Activated naive CD4-positive, alpha-beta T cell (primary cell): ENCODE measurements at regions not wholly inside any gene's neighbourhood (a gene's known extent, or its start where the extent isn't known, plus 50 kb on each side); places are given as distances from the start of the nearest gene placed in this dataset.
"Not testable (repeated sequence)": the region's sequence is repeated elsewhere in the genome, so short reads cannot be mapped to it uniquely, and the experiment has no call there.

ENCODE experiments used
- DNase-seq, 4 experiments: peaks; one replicate each; lab custom pipeline; 2025; lab: John Stamatoyannopoulos, UW

- no peak for DNase-seq
These were observed 163.2 kb upstream of the NBPF11 start for GRCh38 chr1:148315071-148315811.

DNA sequence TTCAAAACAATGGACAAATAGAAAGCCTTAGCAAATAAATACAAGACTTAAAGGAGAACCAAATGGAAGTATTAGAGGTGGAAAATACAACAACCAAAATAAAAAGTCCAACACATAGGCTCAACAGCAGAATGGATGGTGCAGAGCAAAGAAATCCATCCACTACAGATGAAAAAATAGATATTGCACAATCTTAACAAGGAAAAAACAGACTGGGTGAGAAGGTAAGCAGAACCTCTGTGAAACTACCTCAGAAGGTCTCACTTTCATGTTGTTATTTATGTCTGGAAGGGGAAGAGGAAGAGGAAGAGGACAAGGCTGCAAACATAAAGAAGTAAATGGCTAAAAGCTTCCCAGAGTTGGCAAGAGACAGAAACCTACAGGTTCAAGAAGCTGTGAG is 158.7 kb upstream of the NBPF11 start:
- no peak for DNase-seq

- DNase-seq = no peak
These were observed 157.9 kb upstream of the NBPF11 start for GRCh38 chr1:148309940-148310500.

DNA sequence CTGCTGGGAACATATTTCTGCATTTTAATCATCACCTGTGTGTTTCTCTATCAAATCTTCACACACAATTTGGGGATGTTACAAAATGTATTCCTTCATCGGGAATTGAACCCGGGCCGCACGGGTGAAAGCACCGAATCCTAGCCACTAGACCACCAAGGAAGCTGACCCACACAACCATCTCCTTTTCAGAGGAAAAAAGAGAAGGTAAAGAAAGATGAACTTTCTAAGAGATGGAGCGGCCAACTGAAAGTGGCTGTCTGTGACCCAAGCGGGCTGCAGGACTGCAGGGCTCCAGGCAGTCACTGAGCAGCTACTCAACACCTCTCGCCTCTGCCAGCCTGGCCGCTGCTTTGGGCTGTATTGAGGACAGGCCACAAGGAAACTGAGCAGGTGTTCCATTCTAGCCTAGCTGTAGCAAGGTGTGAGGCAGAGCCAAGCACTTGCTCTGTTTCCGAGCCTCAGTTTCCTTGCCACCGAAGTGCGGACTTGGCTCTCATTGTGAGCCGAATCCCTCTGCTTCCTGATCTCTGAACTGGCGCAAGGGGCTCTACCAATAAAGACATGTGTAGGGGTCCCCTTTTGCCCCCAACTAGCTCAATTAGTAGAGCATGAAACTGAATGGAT is 156.9 kb upstream of the NBPF11 start:
- DNase-seq = no peak

DNA sequence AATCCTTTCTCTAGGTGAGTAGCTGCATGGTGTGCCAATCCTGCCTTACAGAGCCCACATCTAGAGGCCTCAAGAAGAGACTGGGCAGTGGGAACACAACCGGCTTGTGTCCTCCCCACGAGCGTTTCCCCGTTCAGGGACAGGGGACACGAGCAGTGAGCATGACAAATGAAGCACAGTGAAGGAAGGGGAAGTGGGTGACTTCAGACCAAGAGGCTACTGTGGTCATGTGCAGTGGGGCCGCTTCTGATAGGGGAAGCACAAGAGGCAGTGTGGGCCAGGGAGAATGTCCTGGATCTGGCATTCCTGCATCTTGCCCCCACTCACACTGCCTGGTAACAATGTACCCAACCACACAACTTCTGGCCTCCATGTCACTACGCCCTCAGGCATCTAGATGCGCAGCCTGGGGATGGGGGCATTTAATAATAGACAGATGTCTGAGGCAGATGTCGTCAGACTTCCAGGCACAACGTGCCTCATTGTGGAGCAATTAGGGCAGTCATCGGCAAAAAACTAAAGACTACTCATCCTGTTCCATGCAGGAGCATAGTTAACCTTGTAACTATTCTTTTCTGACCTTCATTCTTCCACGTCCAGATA is 155.6 kb upstream of the NBPF11 start:
- DNase-seq = no peak

DNA sequence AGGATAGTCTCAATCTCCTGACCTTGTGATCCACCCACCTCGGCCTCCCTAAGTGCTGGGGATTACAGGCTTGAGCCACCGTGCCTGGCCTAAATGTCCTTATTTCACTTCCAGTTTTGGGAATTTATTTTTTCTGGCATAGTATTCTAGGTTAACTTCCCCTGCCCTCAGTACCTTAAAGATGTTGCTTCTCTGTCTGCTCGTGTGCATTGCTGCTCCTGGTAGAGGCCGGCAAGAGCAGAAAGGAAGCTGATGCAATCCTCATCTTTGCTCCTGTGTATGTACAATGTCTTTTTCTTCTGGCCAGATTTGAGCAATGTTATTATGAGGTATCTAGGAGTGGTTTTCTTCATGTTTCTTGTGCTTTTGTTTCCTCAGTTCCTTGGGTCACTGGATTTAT is 152.9 kb upstream of the NBPF11 start:
- not testable (repeated sequence) for DNase-seq

GRCh38 chr1:148302586-148303364 is 150.7 kb upstream of the NBPF11 start:
- not testable (repeated sequence) for DNase-seq

DNA sequence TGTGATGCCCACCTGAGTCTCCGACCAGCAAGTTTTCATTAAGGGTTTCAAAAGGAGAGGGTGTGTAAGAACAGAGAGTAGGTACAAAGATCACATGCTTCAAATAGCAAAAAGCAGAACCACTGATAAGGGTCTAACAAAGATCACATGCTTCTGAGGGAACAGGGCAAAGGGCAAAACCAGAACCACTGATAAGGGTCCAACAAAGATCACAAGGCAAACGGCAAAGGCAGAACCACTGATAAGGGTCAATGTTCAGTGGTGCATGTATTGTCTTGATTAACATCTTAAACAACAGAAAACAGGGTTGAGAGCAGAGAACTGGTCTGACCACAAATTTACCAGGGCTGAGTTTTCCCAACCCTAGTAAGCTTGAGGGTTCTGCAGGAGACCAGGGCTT is 145.8 kb upstream of the NBPF11 start:
- DNase-seq = not testable (repeated sequence)

GRCh38 chr1:148296511-148296910 is 144.4 kb upstream of the NBPF11 start:
- DNase-seq = no peak

GRCh38 chr1:148294116-148294807 is 142.2 kb upstream of the NBPF11 start:
- DNase-seq = no peak

GRCh38 chr1:148293651-148294050 is 141.6 kb upstream of the NBPF11 start:
- DNase-seq = no peak

DNA sequence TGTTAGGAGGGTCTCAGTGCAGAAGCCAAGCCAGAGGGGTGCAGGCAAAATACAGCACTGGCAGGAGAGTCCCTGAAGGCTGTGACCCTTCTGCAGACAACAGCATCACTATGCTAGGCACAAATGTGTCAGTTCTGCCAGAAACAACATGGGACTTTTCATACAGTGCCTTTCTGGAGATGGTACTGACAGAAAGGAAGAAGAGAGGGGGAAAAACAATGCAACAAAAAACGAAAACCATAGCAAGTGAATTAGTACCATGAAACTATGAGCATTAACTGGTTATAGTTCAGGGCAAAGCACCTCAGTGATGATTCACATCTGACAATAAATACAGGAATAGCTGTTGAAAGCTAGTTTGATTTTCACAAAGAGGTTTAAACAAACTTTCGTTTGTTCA is 140.8 kb upstream of the NBPF11 start:
- DNase-seq = no peak

- DNase-seq = no peak
These were observed 138.8 kb upstream of the NBPF11 start for GRCh38 chr1:148290881-148291280.

DNA sequence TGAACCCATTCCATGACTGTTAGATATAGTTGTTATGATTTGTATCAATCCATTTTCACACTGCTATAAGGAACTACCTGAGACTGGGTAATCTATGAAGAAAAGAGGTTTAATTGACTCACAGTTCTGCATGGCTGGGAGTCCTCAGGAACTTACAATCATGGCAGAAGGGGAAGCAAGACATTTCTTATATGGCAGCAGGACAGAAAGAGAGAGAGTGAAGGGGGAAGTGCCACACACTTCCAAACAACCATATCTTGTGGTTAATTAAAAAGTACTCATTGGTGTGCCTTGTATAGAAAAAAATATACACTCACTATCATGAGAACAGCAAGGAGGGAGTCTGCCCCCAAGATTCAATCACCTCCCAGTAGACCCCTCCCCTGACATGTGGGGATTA is 137.6 kb upstream of the NBPF11 start:
- DNase-seq = no peak

GRCh38 chr1:148285946-148286345 is 133.9 kb upstream of the NBPF11 start:
- not testable (repeated sequence) for DNase-seq

GRCh38 chr1:148280831-148281572 is 128.9 kb upstream of the NBPF11 start:
- DNase-seq = not testable (repeated sequence)

- DNase-seq = not testable (repeated sequence)
These were observed 127.0 kb upstream of the NBPF11 start for GRCh38 chr1:148279002-148279542.

DNA sequence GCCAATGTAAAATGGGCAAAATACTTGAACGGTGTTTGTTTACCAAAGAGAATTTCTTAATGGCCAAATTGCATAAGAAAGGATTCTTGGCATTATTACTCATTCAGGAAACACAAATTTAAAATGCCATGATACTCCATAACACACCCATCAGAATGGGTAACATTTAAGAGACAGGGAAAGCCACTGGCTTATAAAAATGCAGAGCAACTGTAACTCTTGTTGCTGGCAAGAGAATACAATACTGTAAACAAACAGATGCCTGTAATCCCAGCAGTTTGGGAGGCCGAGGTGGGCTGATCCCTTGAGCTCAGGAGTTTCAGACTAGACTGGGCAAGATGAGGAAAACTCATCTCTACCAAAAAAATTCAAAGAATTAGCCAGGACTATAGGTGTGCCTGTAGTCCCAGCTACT is 125.8 kb upstream of the NBPF11 start:
- DNase-seq = not testable (repeated sequence)

DNA sequence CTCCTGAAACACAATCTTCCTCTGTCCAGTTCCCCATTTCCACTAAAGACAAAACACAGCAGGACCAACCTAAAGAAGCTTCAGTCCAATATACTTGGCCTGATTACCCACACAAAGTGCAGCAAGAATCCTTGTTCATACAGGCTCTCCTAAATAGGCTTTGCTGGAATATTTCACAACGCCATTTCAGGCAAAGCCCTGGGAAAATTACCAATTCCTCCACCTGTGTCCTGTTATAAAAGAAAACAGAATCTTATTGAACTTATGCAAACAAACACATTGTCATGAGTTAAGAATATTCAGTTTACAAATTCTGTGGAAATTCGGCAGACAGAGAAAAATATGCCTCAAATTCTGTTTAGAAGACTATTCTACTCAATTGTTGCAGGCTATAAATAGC is 115.0 kb upstream of the NBPF11 start:
- not testable (repeated sequence) for DNase-seq
